CD4-positive, alpha-beta T cell (primary cell): ENCODE measurements at regions not wholly inside any gene's neighbourhood (a gene's known extent, or its start where the extent isn't known, plus 50 kb on each side); places are given as distances from the start of the nearest gene placed in this dataset.

Source experiments
- ATAC-seq: fragments of 200-7000 bp; cut with Tn5 transposase; one replicate; pipeline ENCODE4 v1.10.0; 2022; ENCODE audit warnings: mild to moderate bottlenecking; ENCODE audit not compliant: poor library complexity
- CTCF ChIA-PET: fragments of 350-600 bp; sonication (Branson Sonifier 250); formaldehyde crosslinking; loops from one replicate; lab custom pipeline; 2021; ENCODE audit warnings: antibody characterized with exemption, inconsistent platforms; lab: Charles Lee
- POLR2A ChIA-PET: fragments of 350-600 bp; sonication (Branson Sonifier 250); formaldehyde crosslinking; loops from one replicate; lab custom pipeline; 2021; ENCODE audit warnings: antibody characterized with exemption, inconsistent platforms; lab: Charles Lee
- DNase-seq, 14 experiments: peaks; one replicate each; pipeline ENCODE4 v3.0.0-alpha.2; 2013 to 2020; ENCODE audit warnings: mixed read lengths in 2 of 14
- H3K27ac ChIP-seq, 2 donors: one replicate each; pipeline versions ENCODE4 v1.5.1 to v1.7.0; 2013; ENCODE audit warnings: low read length in 2 of 2, low read depth in 1 of 2, mild to moderate bottlenecking in 1 of 2
- H3K27me3 ChIP-seq, 2 experiments: 1 replicate in 1 of 2; 2 replicates in 1 of 2; pipeline versions ENCODE4 v1.6.1 to v1.7.0; 2013; ENCODE audit warnings: low read length in 2 of 2, control low read depth in 1 of 2, mild to moderate bottlenecking in 1 of 2, moderate library complexity in 1 of 2; ENCODE audit not compliant: insufficient read depth in 2 of 2, control insufficient read depth in 1 of 2
- H3K36me3 ChIP-seq: one replicate; pipeline ENCODE4 v1.6.1; 2013; ENCODE audit warnings: low read length, control low read depth; ENCODE audit not compliant: insufficient read depth
- H3K4me1 ChIP-seq: one replicate; pipeline ENCODE4 v1.6.1; 2013; ENCODE audit warnings: low read length, control low read depth; ENCODE audit not compliant: insufficient read depth
- H3K4me3 ChIP-seq: one replicate; pipeline ENCODE4 v1.5.1; 2013; ENCODE audit warnings: mild to moderate bottlenecking, low read length, moderate library complexity
- H3K9me3 ChIP-seq, 2 experiments: 1 replicate in 1 of 2; 2 replicates in 1 of 2; pipeline versions ENCODE4 v1.6.1 to v1.7.0; 2013; ENCODE audit warnings: low read length in 2 of 2, mild to moderate bottlenecking in 2 of 2, control low read depth in 1 of 2, moderate library complexity in 1 of 2; ENCODE audit not compliant: control insufficient read depth in 1 of 2, insufficient read depth in 1 of 2
- H3K27ac Mint-ChIP-seq: one replicate; pipeline ENCODE4 v1.8.0; 2020; ENCODE audit warnings: mixed read lengths
- H3K27me3 Mint-ChIP-seq: one replicate; pipeline ENCODE4 v1.8.0; 2021; ENCODE audit warnings: mixed read lengths
- H3K36me3 Mint-ChIP-seq: one replicate; pipeline ENCODE4 v1.8.0; 2021; ENCODE audit warnings: low read depth, mixed read lengths
- H3K4me1 Mint-ChIP-seq: one replicate; pipeline ENCODE4 v1.8.0; 2021; ENCODE audit warnings: low read depth, mixed read lengths
- H3K4me3 Mint-ChIP-seq: one replicate; pipeline ENCODE4 v1.8.0; 2020; ENCODE audit warnings: mild to moderate bottlenecking, mixed read lengths
- H3K9me3 Mint-ChIP-seq: one replicate; pipeline ENCODE4 v1.8.0; 2020; ENCODE audit warnings: mixed read lengths
- CTCF ChIP-seq: fragments of 200-600 bp; IDR thresholded peaks from one replicate; pipeline ENCODE4 v1.8.0; 2022; ENCODE audit warnings: antibody characterized with exemption, mild to moderate bottlenecking
- intact Hi-C, 2 experiments: fragments of 100-400 bp; cut with DNase I in 1 of 2; cut with micrococcal nuclease in 1 of 2; formaldehyde crosslinking; loops; one replicate each; pipeline versions ENCODE4 v1.15.1 to v1.9.0; 2023 to 2025; cut with DNase I, micrococcal nuclease

- no peaks in the 10 kb centered on the region for H3K27me3 Mint-ChIP-seq
- no peak overlapping the region for H3K4me3 Mint-ChIP-seq
- H3K36me3 Mint-ChIP-seq = no peaks in the 10 kb centered on the region
- no peak overlapping the region for H3K27ac Mint-ChIP-seq
- Histone ChIP-seq H3K4me1 (peaks cover 9% of the 10 kb centered on the region), H3K27me3 (no peaks in the 10 kb centered on the region), H3K36me3 (no peaks in the 10 kb centered on the region), H3K9me3 (peaks cover 0 to 3% of the 10 kb centered on the region in 2 experiments), H3K27ac (no peak overlapping the region), H3K4me3 (no peak overlapping the region)
- no peak for TF ChIP-seq CTCF
- ATAC-seq = no peak
- POLR2A ChIA-PET = no interaction called here
- CTCF ChIA-PET = no interaction called here
- peaks cover 21% of the 10 kb centered on the region for H3K4me1 Mint-ChIP-seq
- intact Hi-C loops = no loop called here
- peaks cover 3% of the 10 kb centered on the region for H3K9me3 Mint-ChIP-seq
- DNase-seq = peak in 2 of 14 experiments; percentile 20 to 23
Measured at GRCh38 chr3:31456373-31456772, 76.4 kb upstream of the STT3B start.

GRCh38 chr3:31461426-31461825, 71.3 kb upstream of the STT3B start:
- no peaks in the 10 kb centered on the region for H3K36me3 Mint-ChIP-seq
- H3K27ac Mint-ChIP-seq = peak overlapping the region; percentile 90
- H3K27me3 Mint-ChIP-seq = no peaks in the 10 kb centered on the region
- H3K36me3 ChIP-seq = no peaks in the 10 kb centered on the region
- ChIA-PET POLR2A (interaction anchor here (0.8 to 8.2 kb wide), 14 partner anchors 11 to 248 kb away, joined by 3 to 179 read pairs (median 4); partner anchors contain the start of gene STT3B), CTCF (interaction anchor here (1.0 to 2.5 kb wide), 2 partner anchors 71 to 79 kb away, joined by 3 to 13 read pairs; partner anchors contain the start of gene STT3B)
- DNase-seq = no peak
- no peak for TF ChIP-seq CTCF
- H3K9me3 ChIP-seq = no peaks in the 10 kb centered on the region
- intact Hi-C loops = loop anchor here (5.0 kb wide), 1 partner anchor 234 kb away; no protein-coding TSS in a partner anchor
- H3K27me3 ChIP-seq = no peaks in the 10 kb centered on the region
- no peaks in the 10 kb centered on the region for H3K9me3 Mint-ChIP-seq
- H3K27ac ChIP-seq = peak overlapping the region; percentile 54 to 72
- H3K4me1 ChIP-seq = peaks cover 47% of the 10 kb centered on the region
- no peak for ATAC-seq
- H3K4me3 ChIP-seq = peak overlapping the region; percentile 30
- H3K4me3 Mint-ChIP-seq = peak overlapping the region; percentile 72
- peaks cover 69% of the 10 kb centered on the region for H3K4me1 Mint-ChIP-seq

DNA sequence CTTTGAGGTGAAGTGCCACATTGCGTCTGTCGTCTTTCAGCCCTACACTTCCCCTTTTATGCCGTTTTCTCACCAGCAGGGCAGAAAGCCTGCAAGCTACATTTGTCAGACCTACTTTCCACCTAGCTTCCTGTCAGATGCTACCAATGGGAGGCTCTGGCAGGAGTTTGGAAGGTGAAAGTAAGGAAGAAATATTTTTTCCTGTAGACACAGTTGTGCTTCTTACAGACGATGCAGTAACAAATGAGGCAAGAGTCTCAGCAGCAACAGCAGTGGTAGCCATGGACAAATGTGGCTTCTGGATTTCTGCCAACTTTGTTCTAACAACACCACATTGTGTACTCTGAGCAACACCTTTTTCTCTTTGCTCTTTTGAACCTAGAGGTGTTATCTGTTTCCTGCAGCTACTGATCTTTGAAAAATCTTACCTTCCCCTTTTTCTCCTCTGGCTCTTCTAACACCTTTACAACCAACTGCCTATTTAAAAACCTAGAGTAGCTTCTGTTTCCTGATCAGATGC, 70.6 kb upstream of the STT3B start:
- ChIA-PET CTCF (interaction anchor here (1.0 to 2.5 kb wide), 2 partner anchors 70 to 78 kb away, joined by 3 to 13 read pairs; partner anchors contain the start of gene STT3B), POLR2A (interaction anchor here (0.6 to 8.2 kb wide), 18 partner anchors 10 to 1222 kb away, joined by 3 to 179 read pairs (median 4); partner anchors contain the start of gene STT3B)
- no peaks in the 10 kb centered on the region for H3K9me3 ChIP-seq
- Mint-ChIP-seq H3K27ac (peak overlapping the region; percentile 90), H3K9me3 (no peaks in the 10 kb centered on the region), H3K27me3 (no peaks in the 10 kb centered on the region), H3K36me3 (no peaks in the 10 kb centered on the region), H3K4me1 (peaks cover 74% of the 10 kb centered on the region), H3K4me3 (peak overlapping the region; percentile 72)
- H3K27ac ChIP-seq = peak overlapping the region; percentile 54 to 74
- no peaks in the 10 kb centered on the region for H3K27me3 ChIP-seq
- intact Hi-C loops = loop anchor here (1.0 to 5.0 kb wide), 3 partner anchors 70 to 235 kb away; partner anchors contain the start of gene STT3B (in 1 of the 2)
- H3K4me1 ChIP-seq = peaks cover 54% of the 10 kb centered on the region
- no peaks in the 10 kb centered on the region for H3K36me3 ChIP-seq
- ATAC-seq (peak; percentile 85), DNase-seq (peak in 13 of 14 experiments; percentile 9 to 89 (median 40))
- H3K4me3 ChIP-seq = peak overlapping the region; percentile 30
- peak; percentile 42 for TF ChIP-seq CTCF
